ENCODE measurements at regions not wholly inside any gene's neighbourhood (a gene's known extent, or its start where the extent isn't known, plus 50 kb on each side); places are given as distances from the start of the nearest gene placed in this dataset.

DNA sequence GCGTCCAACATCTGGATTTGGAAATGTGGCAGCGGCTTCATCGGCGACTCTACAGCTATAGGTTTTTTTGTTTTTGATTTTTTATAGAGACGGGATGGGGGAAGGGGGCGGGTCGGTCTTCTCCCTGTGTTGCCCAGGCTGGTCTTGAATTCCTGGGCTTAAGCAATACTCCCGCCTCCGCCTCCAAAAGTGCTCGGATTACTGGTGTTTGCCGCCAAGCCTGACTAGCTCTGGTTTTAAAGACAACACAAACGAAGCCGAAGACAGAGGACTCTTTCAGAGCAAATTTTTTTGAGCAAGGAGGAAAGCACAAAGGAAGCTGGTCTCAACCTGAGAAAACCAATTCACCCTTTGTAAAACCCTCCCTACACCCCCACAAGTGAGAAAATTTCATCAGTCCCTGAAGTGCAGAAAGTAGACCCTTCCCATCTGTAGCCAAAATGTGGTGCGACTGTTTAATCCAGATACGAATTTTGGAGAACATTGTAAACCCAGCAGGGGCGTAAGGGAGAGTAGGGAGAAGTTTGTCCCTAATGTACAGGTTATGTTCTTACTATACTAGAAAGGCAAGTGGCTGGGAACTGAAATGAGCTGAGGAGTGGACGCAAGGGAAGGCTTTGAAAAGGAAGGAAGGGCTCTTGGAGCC lies 185.9 kb downstream of the TRIM27 start:
- no peak for DNase-seq
- Histone ChIP-seq H3K27me3 (no peaks in the 10 kb centered on the region; the same call in 1 of the 2 replicates), H3K4me3 (peak overlapping the region; percentile 4; the same call in 1 of the 2 replicates), H3K9me3 (no peaks in the 10 kb centered on the region), H3K36me3 (no peaks in the 10 kb centered on the region)

- DNase-seq, result no peak
- Histone ChIP-seq H3K9me3 (no peaks in the 10 kb centered on the region), H3K27me3 (no peaks in the 10 kb centered on the region), H3K4me3 (peak overlapping the region; percentile 7; the same call in 1 of the 2 replicates), H3K36me3 (no peaks in the 10 kb centered on the region)
Measured at GRCh38 chr6:28738396-28738765, 185.4 kb downstream of the TRIM27 start.

GRCh38 chr6:28741363-28741762 lies 182.4 kb downstream of the TRIM27 start:
- no peaks in the 10 kb centered on the region for H3K9me3 ChIP-seq

GRCh38 chr6:28742668-28743270 lies 181.0 kb downstream of the TRIM27 start:
- peak; percentile 64 for DNase-seq
- no peaks in the 10 kb centered on the region for H3K36me3 ChIP-seq
- peak overlapping the region; percentile 47 for H3K4me3 ChIP-seq
- no peaks in the 10 kb centered on the region for H3K9me3 ChIP-seq
- H3K27me3 ChIP-seq, result no peaks in the 10 kb centered on the region

More at GRCh38 chr6:28741363-28741762, 182.4 kb downstream of the TRIM27 start:
- no peak overlapping the region for H3K4me3 ChIP-seq
- no peaks in the 10 kb centered on the region for H3K27me3 ChIP-seq
- no peak for DNase-seq
- no peaks in the 10 kb centered on the region for H3K36me3 ChIP-seq

GRCh38 chr6:28743271-28743789 lies 180.5 kb downstream of the TRIM27 start:
- Histone ChIP-seq H3K36me3 (no peaks in the 10 kb centered on the region), H3K4me3 (peak overlapping the region; percentile 47), H3K27me3 (no peaks in the 10 kb centered on the region), H3K9me3 (no peaks in the 10 kb centered on the region)
- DNase-seq, result no peak

DNA sequence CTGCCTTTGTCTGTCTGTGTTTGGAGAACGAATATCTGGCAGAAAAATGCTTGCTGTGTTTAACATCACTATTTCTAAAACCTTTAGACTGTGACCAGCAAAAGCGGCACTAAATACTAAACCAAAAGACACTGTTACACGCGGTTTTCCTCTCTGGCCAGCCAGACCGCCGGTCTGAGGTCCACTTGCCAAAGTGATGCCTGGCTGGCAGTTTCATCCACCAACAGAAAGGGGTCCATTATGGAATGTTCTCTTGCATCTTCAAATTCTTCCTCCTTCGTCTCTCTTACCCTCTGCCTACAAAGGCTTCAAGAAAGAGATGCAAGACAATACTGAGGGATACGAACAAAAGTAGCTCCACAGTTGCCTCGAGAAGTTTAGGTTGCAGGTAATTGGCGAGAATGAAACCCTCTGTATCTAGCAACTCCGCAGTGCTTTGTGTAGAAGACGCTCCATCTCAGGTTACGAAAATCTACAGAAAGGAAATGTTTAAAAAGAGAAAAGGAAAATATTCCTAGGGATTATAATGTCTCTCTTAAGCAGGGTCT lies 176.6 kb downstream of the TRIM27 start:
- no peak for DNase-seq
- Histone ChIP-seq H3K4me3 (peak overlapping the region; percentile 49), H3K9me3 (no peaks in the 10 kb centered on the region)

DNA sequence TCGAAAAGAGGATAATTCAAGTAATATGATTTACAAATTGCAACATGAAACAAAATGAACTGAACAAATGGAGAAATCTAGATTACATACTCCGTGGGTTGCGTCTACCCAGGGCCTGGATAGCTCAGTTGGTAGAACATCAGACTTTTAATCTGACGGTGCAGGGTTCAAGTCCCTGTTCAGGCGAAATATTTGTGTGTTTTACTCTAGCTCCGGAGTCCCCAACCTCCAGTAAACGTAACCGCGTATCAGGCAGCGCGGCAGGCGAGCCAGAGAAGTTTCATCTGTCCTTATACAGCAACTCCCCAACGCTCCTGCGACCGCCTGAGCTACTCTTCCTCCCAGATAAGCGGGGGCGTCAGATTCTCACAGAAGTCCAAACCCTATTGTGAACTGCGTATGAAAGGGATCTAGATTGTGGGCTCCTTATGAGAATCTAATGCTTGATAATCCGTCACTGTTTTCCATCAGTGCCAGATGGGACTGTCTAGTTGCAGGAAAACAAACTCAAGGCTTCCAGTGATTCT lies 176.1 kb downstream of the TRIM27 start:
- peak overlapping the region; percentile 49 for H3K4me3 ChIP-seq
- DNase-seq, result peak; percentile 92
- no peaks in the 10 kb centered on the region for H3K36me3 ChIP-seq
- H3K27me3 ChIP-seq, result no peaks in the 10 kb centered on the region
- H3K9me3 ChIP-seq, result no peaks in the 10 kb centered on the region

More for the DNA sequence above, 176.6 kb downstream of the TRIM27 start:
- Histone ChIP-seq H3K27me3 (no peaks in the 10 kb centered on the region), H3K36me3 (no peaks in the 10 kb centered on the region)

- DNase-seq, result no peak
- Histone ChIP-seq H3K4me3 (peak overlapping the region; percentile 4; the same call in 1 of the 2 replicates), H3K36me3 (no peaks in the 10 kb centered on the region), H3K9me3 (no peaks in the 10 kb centered on the region), H3K27me3 (no peaks in the 10 kb centered on the region)
Measured at GRCh38 chr6:28748192-28748591, 175.6 kb downstream of the TRIM27 start.

GRCh38 chr6:28750926-28751458 lies 172.8 kb downstream of the TRIM27 start:
- no peak for DNase-seq
- no peaks in the 10 kb centered on the region for H3K9me3 ChIP-seq
- no peaks in the 10 kb centered on the region for H3K36me3 ChIP-seq
- H3K4me3 ChIP-seq, result no peak overlapping the region
- no peaks in the 10 kb centered on the region for H3K27me3 ChIP-seq

- Histone ChIP-seq H3K9me3 (no peaks in the 10 kb centered on the region), H3K27me3 (no peaks in the 10 kb centered on the region), H3K36me3 (no peaks in the 10 kb centered on the region), H3K4me3 (no peak overlapping the region)
- no peak for DNase-seq
Measured at GRCh38 chr6:28751514-28751913, 172.3 kb downstream of the TRIM27 start.

DNA sequence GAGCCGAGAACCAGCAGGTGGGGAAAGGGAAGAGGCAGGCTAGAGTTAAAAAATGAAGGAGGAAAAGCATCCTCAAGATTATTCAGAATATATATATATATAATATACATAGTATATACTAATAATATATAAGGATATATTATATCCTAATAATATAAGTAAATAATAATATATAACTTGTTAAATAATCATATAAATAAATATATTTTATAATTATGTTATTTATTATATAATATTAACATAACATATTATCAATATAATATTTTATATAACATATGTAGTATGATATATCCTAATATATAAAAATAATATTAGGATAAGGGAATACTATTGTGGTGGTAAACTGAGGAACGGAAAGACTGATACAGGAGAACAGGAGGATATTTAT lies 171.8 kb downstream of the TRIM27 start:
- Histone ChIP-seq H3K4me3 (no peak overlapping the region), H3K9me3 (no peaks in the 10 kb centered on the region), H3K36me3 (no peaks in the 10 kb centered on the region), H3K27me3 (no peaks in the 10 kb centered on the region)
- DNase-seq, result no peak

GRCh38 chr6:28757429-28758045 lies 166.2 kb downstream of the TRIM27 start:
- Histone ChIP-seq H3K9me3 (no peaks in the 10 kb centered on the region), H3K27me3 (no peaks in the 10 kb centered on the region), H3K4me3 (peak overlapping the region; percentile 60), H3K36me3 (no peaks in the 10 kb centered on the region)
- DNase-seq, result no peak

DNA sequence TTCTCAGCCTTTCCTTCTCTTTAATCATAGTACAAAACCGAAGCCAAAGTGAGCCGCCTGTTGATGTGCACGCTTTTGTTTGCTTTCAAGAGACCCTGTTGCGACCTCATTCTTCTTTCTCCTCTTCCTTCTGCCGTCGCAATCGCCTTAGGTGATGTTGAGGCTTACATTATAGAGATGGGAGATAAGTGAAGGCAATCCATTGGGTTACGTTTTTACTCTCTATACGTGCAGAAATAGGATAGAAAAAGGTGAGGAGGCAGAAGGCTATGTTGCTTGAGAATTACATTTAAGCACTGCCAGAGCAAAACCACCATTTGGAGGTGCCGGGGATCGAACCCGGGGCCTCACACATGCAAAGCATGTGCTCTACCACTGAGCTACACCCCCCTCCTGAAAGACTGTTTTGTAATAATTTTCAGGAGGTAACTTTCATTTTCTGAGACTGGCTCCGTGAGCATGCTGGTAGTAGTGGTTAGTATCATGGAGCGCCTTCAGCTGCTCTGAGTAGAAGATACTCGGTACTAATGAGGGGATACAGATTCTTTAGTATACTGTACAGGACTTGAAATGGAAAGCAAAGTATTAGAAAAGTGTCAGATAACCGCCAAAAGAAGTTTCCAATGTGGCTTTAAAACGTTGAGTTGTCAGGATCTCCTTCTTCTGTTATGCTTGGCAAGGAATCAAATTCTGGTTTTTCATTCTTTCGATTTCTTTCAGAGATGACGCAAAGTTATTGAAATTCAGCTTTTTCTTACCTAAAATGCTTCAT lies 165.6 kb downstream of the TRIM27 start:
- no peaks in the 10 kb centered on the region for H3K36me3 ChIP-seq
- H3K4me3 ChIP-seq, result peak overlapping the region; percentile 60
- H3K27me3 ChIP-seq, result no peaks in the 10 kb centered on the region
- H3K9me3 ChIP-seq, result no peaks in the 10 kb centered on the region
- DNase-seq, result peak; percentile 64

DNA sequence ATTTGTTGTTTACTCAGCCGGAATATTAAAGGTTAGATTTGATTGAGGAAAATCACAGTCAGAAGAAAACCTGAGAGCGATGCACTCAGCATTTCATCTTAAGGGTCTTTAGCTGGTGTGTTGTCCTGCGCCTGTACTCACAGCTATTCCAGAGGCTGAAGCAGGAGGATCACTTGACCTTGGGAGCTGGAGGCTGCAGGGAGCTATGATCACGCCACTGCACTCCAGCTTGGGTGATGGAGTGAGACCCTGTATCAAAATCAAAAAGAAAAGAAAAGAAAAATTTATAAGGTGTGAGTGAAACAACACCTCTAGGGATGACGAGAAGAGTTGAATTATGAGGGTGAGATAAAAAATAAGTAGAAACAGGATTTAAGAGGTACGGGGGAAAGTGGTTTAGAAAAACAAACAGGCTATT lies 165.0 kb downstream of the TRIM27 start:
- Histone ChIP-seq H3K4me3 (peak overlapping the region; percentile 60), H3K36me3 (no peaks in the 10 kb centered on the region), H3K9me3 (no peaks in the 10 kb centered on the region), H3K27me3 (no peaks in the 10 kb centered on the region)
- no peak for DNase-seq

DNA sequence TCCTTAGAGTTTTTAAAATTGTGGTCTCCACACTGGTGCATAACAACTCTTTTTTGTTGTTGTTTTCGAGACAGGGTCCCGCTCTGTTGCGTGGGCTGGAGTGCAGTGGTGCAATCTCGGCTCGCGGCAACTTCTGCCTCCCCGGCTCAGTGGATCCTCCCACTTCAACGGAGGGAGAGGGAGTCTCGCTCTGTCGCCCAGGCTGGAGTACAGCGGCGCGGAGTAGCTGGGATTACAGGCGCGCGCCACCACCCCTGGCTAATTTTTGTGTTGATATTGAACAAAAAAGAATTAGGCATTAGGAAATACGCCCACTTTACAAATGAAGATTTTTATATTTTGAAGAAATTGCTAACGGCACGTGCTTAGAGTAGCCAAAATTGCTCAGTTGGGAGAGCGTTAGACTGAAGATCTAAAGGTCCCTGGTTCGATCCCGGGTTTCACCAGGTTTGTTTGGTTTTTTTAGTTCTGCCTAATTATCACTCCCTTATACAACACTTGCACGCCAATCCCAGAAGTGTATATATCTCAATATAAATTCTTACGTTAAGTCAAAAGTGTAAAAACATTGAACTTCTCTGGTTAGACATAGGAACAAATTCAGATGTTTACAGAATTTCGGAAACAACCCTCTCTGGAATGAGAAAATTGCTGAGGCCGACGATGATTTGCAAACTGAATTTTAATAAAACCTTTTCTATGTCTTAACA lies 159.6 kb downstream of the TRIM27 start:
- no peaks in the 10 kb centered on the region; the same call in 1 of the 2 replicates for H3K27me3 ChIP-seq

More for the DNA sequence above, 159.6 kb downstream of the TRIM27 start:
- no peaks in the 10 kb centered on the region for H3K9me3 ChIP-seq
- H3K4me3 ChIP-seq, result no peak overlapping the region
- no peak for DNase-seq
- H3K36me3 ChIP-seq, result no peaks in the 10 kb centered on the region

Data from MG63 (cell line).